Activated gamma-delta T cell treated with anti-CD3 and anti-CD28 coated beads, Interleukin-2, amount 50 U/mL, for 16 hours (primary cell): ENCODE measurements at regions not wholly inside any gene's neighbourhood (a gene's known extent, or its start where the extent isn't known, plus 50 kb on each side); places are given as distances from the start of the nearest gene placed in this dataset.
"Not testable (repeated sequence)": the region's sequence is repeated elsewhere in the genome, so short reads cannot be mapped to it uniquely, and the experiment has no call there.

Source experiments
- DNase-seq: peaks from one replicate; pipeline ENCODE4 v3.0.0-alpha.2; 2020; ENCODE audit warnings: low read depth

GRCh38 chr1:228611707-228612106 lies 123.6 kb upstream of the RHOU start:
- not testable (repeated sequence) for DNase-seq

GRCh38 chr1:228622002-228622716 lies 113.1 kb upstream of the RHOU start:
- DNase-seq = not testable (repeated sequence)

GRCh38 chr1:228626481-228626880 lies 108.8 kb upstream of the RHOU start:
- not testable (repeated sequence) for DNase-seq

- DNase-seq = not testable (repeated sequence)
Measured at GRCh38 chr1:228632858-228633257, 102.4 kb upstream of the RHOU start.

GRCh38 chr1:228635304-228635703 lies 100.0 kb upstream of the RHOU start:
- not testable (repeated sequence) for DNase-seq

GRCh38 chr1:228637529-228637928 lies 97.8 kb upstream of the RHOU start:
- not testable (repeated sequence) for DNase-seq

GRCh38 chr1:228646717-228647522 lies 88.4 kb upstream of the RHOU start:
- no peak for DNase-seq

GRCh38 chr1:228647523-228648444 lies 87.5 kb upstream of the RHOU start:
- DNase-seq = no peak

GRCh38 chr1:228648647-228649383 lies 86.5 kb upstream of the RHOU start:
- no peak for DNase-seq

GRCh38 chr1:228650141-228650540 lies 85.1 kb upstream of the RHOU start:
- DNase-seq = no peak

GRCh38 chr1:228650946-228651345 lies 84.3 kb upstream of the RHOU start:
- DNase-seq = no peak

GRCh38 chr1:228652116-228652515 lies 83.2 kb upstream of the RHOU start:
- no peak for DNase-seq

GRCh38 chr1:228653057-228653456 lies 82.2 kb upstream of the RHOU start:
- not testable (repeated sequence) for DNase-seq

GRCh38 chr1:228653748-228654147 lies 81.5 kb upstream of the RHOU start:
- no peak for DNase-seq

GRCh38 chr1:228655796-228656394 lies 79.4 kb upstream of the RHOU start:
- no peak for DNase-seq

GRCh38 chr1:228662007-228662689 lies 73.1 kb upstream of the RHOU start:
- not testable (repeated sequence) for DNase-seq

GRCh38 chr1:228664399-228664914 lies 70.8 kb upstream of the RHOU start:
- DNase-seq = peak; percentile 70

GRCh38 chr1:228666686-228667623 lies 68.3 kb upstream of the RHOU start:
- DNase-seq = no peak
